PC-9 (cell line): ENCODE measurements at regions not wholly inside any gene's neighbourhood (a gene's known extent, or its start where the extent isn't known, plus 50 kb on each side); places are given as distances from the start of the nearest gene placed in this dataset.

Source experiments
- BruUV-seq: library from RNA; stranded (reverse); fragments of 400-500 nt; replicated peaks from 2 replicates; lab custom pipeline; 2021; lab: Mats Ljungman, UMichigan
- CTCF ChIA-PET: fragments of 300-600 bp; sonication (Branson Sonifier 250); formaldehyde crosslinking; loops from one replicate; lab custom pipeline; 2022; ENCODE audit warnings: antibody characterized with exemption; lab: Charles Lee
- POLR2A ChIA-PET: fragments of 300-600 bp; sonication (Branson Sonifier 250); formaldehyde crosslinking; loops from one replicate; lab custom pipeline; 2022; ENCODE audit warnings: antibody characterized with exemption; ENCODE audit not compliant: unreplicated experiment; lab: Charles Lee
- DNase-seq, 2 experiments: peaks; one replicate each; pipeline versions ENCODE4 v3.0.0 to v3.0.0-alpha.2; 2015 to 2022; ENCODE audit warnings: mixed read lengths in 1 of 2
- H2AFZ ChIP-seq: fragments of 200-600 bp; sonication (generic); 2 replicates; pipeline ENCODE4 v1.8.1; 2017; ENCODE audit warnings: antibody characterized with exemption
- H3F3A ChIP-seq: fragments of 200-600 bp; sonication (generic); 2 replicates; pipeline ENCODE4 v1.8.1; 2017; ENCODE audit warnings: antibody characterized with exemption, mild to moderate bottlenecking, low read depth; ENCODE audit not compliant: insufficient read depth
- H3K27ac ChIP-seq: fragments of 200-600 bp; sonication (generic); 2 replicates; pipeline ENCODE4 v1.6.1; 2016; ENCODE audit warnings: mixed run types
- H3K27me3 ChIP-seq: fragments of 200-600 bp; sonication (generic); 2 replicates; pipeline ENCODE4 v1.6.1; 2016; ENCODE audit warnings: low read depth, mixed run types; ENCODE audit not compliant: insufficient read depth
- H3K36me3 ChIP-seq: fragments of 200-600 bp; sonication (generic); 2 replicates; pipeline ENCODE4 v1.6.1; 2016; ENCODE audit warnings: low read depth, mixed run types
- H3K4me1 ChIP-seq: fragments of 200-600 bp; sonication (generic); replicated peaks from 2 replicates; pipeline ENCODE4 v1.6.1; 2016; ENCODE audit warnings: mixed run types; ENCODE audit not compliant: insufficient read depth
- H3K4me2 ChIP-seq: fragments of 200-600 bp; sonication (generic); 2 replicates; pipeline ENCODE4 v1.6.1; 2017; ENCODE audit warnings: mixed run types
- H3K4me3 ChIP-seq: fragments of 200-600 bp; sonication (generic); 2 replicates; pipeline ENCODE4 v1.6.1; 2016; ENCODE audit warnings: mixed run types
- H3K79me2 ChIP-seq: fragments of 200-600 bp; sonication (generic); 2 replicates; pipeline ENCODE4 v1.6.1; 2017; ENCODE audit warnings: low read depth, mixed run types
- H3K9me2 ChIP-seq: fragments of 200-600 bp; sonication (generic); 2 replicates; pipeline ENCODE4 v1.8.1; 2017; ENCODE audit warnings: mild to moderate bottlenecking; ENCODE audit not compliant: insufficient read depth
- H3K9me3 ChIP-seq: fragments of 200-600 bp; sonication (generic); 2 replicates; pipeline ENCODE4 v1.8.1; 2016; ENCODE audit warnings: low read depth; ENCODE audit not compliant: insufficient read depth
- H4K20me1 ChIP-seq: fragments of 200-600 bp; sonication (generic); 2 replicates; pipeline ENCODE4 v1.8.1; 2017; ENCODE audit not compliant: insufficient read depth
- EZH2 ChIP-seq: fragments of 200-600 bp; sonication (generic); IDR thresholded peaks from 2 replicates; pipeline ENCODE4 v1.8.0; 2017; ENCODE audit warnings: antibody characterized with exemption, low read depth
- intact Hi-C: fragments of 100-400 bp; cut with micrococcal nuclease; formaldehyde crosslinking; loops from one replicate; pipeline ENCODE4 v1.10.0; 2022; ENCODE audit not compliant: unreplicated experiment
- TF ChIP-seq, protein P1 (sequence below): fragments of 200-600 bp; sonication (generic); conservative IDR thresholded peaks from 2 replicates; pipeline ENCODE4 v1.6.1; 2017; ENCODE audit warnings: mixed run types, antibody characterized with exemption, mild to moderate bottlenecking, moderate library complexity

DNA sequence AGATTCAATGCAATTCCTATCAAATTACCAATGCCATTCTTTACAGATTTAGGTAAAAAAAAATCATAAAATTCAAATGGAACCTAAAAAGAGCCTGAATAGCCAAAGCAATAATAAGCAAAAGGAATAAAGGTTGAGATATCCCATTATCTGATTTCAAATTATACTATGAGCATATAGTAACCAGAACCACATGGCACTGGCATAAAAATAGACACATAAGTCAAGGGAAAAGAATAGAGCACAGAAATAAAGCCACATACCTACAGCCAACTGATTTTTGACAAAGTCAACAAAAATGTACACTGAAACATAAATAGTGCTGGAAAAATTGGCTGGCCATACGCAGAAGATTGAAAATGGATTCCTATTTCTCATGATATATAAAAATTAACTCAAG is 853.7 kb downstream of the FAT4 start:
- H3K4me3 ChIP-seq, result no peak overlapping the region
- H3K4me1 ChIP-seq, result no peaks in the 10 kb centered on the region
- no peaks in the 10 kb centered on the region for H3K27me3 ChIP-seq
- ChIA-PET POLR2A (no interaction called here), CTCF (no interaction called here)
- BruUV-seq, result no TSS peak
- intact Hi-C loops, result no loop called here
- no peak for DNase-seq
- H2AFZ ChIP-seq, result no peak overlapping the region
- H4K20me1 ChIP-seq, result no peaks in the 10 kb centered on the region
- H3F3A ChIP-seq, result no peaks in the 10 kb centered on the region
- no peaks in the 10 kb centered on the region for H3K9me3 ChIP-seq
- TF ChIP-seq, protein P1, sequence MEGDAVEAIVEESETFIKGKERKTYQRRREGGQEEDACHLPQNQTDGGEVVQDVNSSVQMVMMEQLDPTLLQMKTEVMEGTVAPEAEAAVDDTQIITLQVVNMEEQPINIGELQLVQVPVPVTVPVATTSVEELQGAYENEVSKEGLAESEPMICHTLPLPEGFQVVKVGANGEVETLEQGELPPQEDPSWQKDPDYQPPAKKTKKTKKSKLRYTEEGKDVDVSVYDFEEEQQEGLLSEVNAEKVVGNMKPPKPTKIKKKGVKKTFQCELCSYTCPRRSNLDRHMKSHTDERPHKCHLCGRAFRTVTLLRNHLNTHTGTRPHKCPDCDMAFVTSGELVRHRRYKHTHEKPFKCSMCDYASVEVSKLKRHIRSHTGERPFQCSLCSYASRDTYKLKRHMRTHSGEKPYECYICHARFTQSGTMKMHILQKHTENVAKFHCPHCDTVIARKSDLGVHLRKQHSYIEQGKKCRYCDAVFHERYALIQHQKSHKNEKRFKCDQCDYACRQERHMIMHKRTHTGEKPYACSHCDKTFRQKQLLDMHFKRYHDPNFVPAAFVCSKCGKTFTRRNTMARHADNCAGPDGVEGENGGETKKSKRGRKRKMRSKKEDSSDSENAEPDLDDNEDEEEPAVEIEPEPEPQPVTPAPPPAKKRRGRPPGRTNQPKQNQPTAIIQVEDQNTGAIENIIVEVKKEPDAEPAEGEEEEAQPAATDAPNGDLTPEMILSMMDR, result no peak
- TF ChIP-seq EZH2, result no peak
- H3K9me2 ChIP-seq, result no peaks in the 10 kb centered on the region
- no peak overlapping the region for H3K27ac ChIP-seq
- H3K79me2 ChIP-seq, result no peaks in the 10 kb centered on the region
- no peak overlapping the region for H3K4me2 ChIP-seq
- no peaks in the 10 kb centered on the region for H3K36me3 ChIP-seq

DNA sequence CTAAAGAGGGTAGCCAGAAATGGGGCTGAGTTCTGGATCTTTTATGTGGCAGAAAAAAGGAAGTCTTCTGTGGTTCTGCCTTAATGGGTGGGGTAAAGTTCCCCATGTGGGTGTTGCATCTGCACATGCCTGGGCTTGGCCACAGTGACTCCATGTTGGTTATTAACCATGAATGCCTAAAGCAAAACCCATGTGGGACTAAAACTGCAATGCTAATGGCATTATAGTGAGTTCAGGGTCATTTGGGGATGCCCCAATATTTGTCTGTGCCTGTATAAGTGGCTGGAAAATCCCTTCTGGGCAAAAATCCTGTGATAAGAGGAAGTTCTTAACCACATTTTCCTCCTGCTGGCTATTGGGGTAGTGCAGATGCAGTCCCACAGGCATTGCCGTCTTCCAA is 857.4 kb downstream of the FAT4 start:
- POLR2A ChIA-PET, result no interaction called here
- Histone ChIP-seq H3K27me3 (no peaks in the 10 kb centered on the region), H4K20me1 (no peaks in the 10 kb centered on the region), H3K4me3 (no peak overlapping the region), H3K4me1 (no peaks in the 10 kb centered on the region), H3K27ac (no peak overlapping the region), H3K9me3 (no peaks in the 10 kb centered on the region), H2AFZ (no peak overlapping the region), H3F3A (no peaks in the 10 kb centered on the region), H3K79me2 (no peaks in the 10 kb centered on the region), H3K4me2 (no peak overlapping the region), H3K9me2 (peaks cover 7% of the 10 kb centered on the region; the same call in 1 of the 2 replicates), H3K36me3 (no peaks in the 10 kb centered on the region)
- DNase-seq, result no peak
- CTCF ChIA-PET, result no interaction called here
- intact Hi-C loops, result no loop called here
- TF ChIP-seq EZH2, result no peak
- TF ChIP-seq, protein P1, result no peak
- BruUV-seq, result no TSS peak

DNA sequence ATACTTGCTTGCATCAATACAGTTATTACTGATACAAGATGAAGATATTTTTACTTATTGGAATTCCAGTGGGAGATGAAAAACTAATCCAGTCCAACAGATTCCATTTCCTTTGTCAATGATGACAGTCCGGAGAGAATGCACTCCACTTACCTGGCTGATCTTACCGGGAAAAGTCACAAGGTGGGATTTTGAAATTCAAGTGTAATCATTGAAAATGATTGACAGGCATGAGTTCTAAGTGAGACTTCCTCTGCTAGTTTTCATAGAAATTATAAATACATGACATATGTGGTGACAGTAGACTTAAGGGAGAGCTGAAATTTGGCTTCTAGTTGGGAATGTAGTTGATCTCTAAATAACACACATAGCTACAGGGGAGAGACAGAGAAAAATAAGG is 859.9 kb downstream of the FAT4 start:
- CTCF ChIA-PET, result no interaction called here
- Histone ChIP-seq H3K79me2 (no peaks in the 10 kb centered on the region), H3K4me1 (no peaks in the 10 kb centered on the region), H3K9me2 (peaks cover 7% of the 10 kb centered on the region; the same call in 1 of the 2 replicates), H3K36me3 (no peaks in the 10 kb centered on the region), H2AFZ (no peak overlapping the region), H3K27ac (no peak overlapping the region), H3K4me3 (no peak overlapping the region), H3K4me2 (no peak overlapping the region), H3F3A (no peaks in the 10 kb centered on the region), H4K20me1 (no peaks in the 10 kb centered on the region), H3K9me3 (no peaks in the 10 kb centered on the region), H3K27me3 (no peaks in the 10 kb centered on the region)
- BruUV-seq, result no TSS peak
- POLR2A ChIA-PET, result no interaction called here
- TF ChIP-seq, protein P1, result no peak
- TF ChIP-seq EZH2, result no peak
- intact Hi-C loops, result no loop called here
- no peak for DNase-seq
